COLO829 (cell line): ENCODE measurements at regions not wholly inside any gene's neighbourhood (a gene's known extent, or its start where the extent isn't known, plus 50 kb on each side); places are given as distances from the start of the nearest gene placed in this dataset.
"Not testable (repeated sequence)": the region's sequence is repeated elsewhere in the genome, so short reads cannot be mapped to it uniquely, and the experiment has no call there.

Experiments
- DNase-seq: peaks from one replicate; pipeline ENCODE4 v3.0.0; 2012; ENCODE audit warnings: low spot score

- DNase-seq: no peak
These were observed 92.5 kb upstream of the FOXN2 start for GRCh38 chr2:48221846-48222516.

- DNase-seq: no peak
These were observed 86.7 kb upstream of the FOXN2 start for GRCh38 chr2:48227617-48228344.

- DNase-seq: no peak
These were observed 86.2 kb upstream of the FOXN2 start for GRCh38 chr2:48228345-48228684.

- no peak for DNase-seq
These were observed 85.4 kb upstream of the FOXN2 start for GRCh38 chr2:48229063-48229462.

DNA sequence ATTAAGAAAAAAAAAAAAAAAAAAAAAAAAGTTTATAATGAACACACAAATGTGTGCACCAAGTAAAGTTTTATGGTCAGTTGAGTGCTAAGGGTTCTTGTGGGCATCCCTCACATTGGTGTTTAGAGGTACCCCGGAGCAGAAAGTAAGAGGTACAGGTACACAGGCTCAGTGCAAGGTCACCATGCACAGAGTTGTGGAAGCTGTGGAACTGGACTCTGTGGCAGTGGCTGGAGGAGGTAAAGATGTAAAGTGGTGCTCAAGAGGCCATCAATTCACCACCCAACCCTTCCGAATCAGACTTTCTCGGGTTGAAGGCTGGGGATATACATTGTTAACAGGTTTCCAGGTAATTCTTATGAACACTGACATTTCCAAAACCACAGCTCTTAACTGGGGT lies 83.6 kb upstream of the FOXN2 start:
- DNase-seq: no peak

DNA sequence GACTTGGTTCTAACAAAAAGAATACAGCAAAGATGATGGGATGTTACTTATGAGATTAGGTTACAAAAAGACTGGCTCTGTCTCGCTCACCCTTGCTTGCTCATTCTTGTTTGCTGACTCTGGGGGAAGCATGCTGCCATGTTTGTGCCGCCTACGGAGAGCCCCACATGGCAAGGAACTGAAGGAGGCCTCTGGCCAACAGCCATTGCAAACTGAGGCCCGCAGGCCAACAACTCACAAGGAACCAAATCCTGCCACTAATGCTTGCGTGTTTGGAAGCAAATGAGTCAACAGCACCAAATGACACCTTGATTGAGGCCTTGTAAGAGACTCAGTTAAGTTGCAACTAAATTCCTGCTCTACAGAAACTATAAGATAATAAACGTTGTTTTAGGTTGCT lies 82.1 kb upstream of the FOXN2 start:
- no peak for DNase-seq

GRCh38 chr2:48233005-48233404 lies 81.5 kb upstream of the FOXN2 start:
- DNase-seq: no peak

- not testable (repeated sequence) for DNase-seq
These were observed 80.7 kb upstream of the FOXN2 start for GRCh38 chr2:48233824-48234223.

GRCh38 chr2:48235076-48235475 lies 79.4 kb upstream of the FOXN2 start:
- DNase-seq: no peak

- no peak for DNase-seq
These were observed 76.1 kb upstream of the FOXN2 start for GRCh38 chr2:48238381-48238780.

DNA sequence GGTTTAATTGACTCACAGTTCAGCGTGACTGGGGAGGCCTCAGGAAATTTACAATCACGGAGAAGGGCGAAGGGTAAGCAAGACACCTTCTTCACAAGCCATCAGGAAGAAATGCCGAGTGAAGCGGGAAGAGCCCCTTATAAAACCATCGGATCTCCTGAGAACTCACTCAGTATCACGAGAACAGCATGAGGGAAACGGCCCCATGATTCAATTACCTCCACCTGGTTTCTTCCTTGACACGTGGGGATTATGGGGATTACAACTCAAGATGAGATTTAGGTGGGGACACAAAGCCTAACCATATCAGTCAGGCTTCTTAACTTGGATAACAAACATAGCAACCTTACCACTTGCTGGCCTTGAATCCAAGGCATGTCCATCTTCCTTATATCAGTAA lies 73.6 kb upstream of the FOXN2 start:
- DNase-seq: no peak

DNA sequence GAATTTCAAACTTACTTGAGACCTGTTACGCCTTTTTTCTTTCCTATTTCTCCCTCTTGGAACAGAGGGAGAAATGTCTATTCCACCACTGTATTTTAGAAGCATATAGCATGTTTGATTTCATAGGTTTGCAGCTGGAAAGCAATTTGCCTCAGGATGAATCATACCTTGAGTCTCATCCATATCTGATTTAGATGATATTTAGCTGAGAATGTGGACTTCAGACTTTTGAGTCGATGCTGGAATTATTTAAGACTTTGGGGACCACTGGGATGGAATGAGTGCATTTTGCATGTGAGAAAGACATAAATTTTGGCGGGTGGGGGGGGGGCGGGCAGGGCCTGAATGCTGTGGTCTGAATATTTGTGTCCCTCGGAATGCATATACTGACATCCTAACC lies 67.3 kb upstream of the FOXN2 start:
- no peak for DNase-seq

DNA sequence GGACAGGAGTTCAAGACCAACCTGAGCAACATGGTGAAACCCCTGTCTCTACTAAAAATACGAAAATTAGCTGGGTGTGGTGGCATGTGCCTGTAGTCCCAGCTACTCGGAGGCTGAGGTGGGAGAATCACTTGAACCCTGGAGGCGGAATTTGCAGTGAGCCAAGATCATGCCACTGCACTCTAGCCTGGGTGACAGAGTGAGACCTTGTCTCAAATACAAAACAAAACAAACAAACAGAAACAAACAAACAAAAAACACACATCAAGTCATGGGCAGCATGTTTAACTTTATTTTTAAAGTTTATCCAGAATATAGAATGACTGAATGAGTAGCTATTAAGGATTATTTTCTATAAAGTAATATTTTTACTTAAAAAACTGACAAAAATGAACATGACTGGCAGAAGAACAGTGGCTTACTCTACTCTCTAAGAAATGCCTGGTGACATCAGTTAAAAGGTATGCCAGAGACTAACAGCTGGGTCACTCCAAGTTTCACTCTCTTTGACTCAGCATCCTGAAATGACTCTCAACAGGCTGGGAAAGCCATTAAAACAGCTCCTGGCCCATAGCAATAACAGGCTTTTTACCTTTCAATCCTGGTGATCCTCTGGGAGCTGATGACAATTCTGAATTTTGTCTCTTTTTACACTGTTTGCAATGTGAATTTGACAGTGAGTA lies 66.1 kb upstream of the FOXN2 start:
- DNase-seq: peak; percentile 66

DNA sequence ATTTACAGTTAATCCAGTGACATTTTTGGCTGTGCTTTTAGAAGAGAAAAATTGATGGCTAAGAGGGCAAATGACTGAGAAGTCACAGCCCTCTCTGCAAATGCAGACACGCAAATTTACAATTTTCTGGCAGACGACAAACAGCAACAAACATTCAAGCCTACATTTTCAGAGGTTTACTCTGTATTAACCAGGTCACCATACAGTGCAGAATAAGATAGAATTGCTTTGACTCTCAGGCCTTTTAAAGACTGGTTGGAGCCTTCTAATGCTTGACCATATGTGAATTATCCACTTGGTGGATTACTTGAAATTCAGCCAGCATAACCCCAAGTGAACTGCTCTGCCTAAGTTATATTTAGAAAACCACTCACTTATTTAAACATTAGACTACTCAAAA lies 65.5 kb upstream of the FOXN2 start:
- DNase-seq: no peak

- DNase-seq: no peak
These were observed 64.6 kb upstream of the FOXN2 start for GRCh38 chr2:48249631-48250473.

DNA sequence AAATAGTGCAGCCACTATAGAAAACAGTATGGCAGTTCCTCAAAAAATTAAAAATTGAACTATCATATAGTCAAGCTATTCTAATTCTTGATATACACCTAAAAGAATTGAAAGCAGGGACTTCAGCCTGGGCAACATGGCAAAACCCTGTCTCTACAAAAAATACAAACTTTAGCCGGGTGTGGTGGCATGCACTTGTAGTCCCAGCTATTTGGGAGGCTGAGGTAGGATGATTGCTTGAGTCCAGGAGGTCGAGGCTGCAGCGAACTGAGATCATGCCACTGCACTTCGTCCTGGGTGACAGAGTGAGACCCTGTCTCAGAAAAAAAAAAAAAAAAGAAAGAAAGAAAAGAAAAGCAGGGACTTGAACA lies 64.0 kb upstream of the FOXN2 start:
- no peak for DNase-seq

DNA sequence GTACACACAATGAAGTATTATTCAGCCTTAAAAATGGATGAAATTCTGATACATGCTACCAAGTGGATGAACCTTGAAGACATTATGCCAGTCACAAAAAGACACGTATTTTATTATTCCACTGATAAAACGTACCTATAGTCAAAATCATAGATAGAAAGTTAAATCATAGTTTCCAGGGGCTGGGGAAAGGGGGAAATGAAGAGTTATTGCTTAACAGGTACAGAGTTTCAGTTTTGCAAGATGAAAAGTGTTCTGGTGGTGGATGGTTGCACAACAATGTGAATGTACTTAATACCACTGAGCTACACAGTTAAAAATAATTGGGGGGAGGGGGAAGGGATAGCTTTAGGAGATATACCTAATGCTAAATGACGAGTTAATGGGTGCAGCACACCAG lies 63.5 kb upstream of the FOXN2 start:
- DNase-seq: no peak

- no peak for DNase-seq
These were observed 62.9 kb upstream of the FOXN2 start for GRCh38 chr2:48251437-48252148.

DNA sequence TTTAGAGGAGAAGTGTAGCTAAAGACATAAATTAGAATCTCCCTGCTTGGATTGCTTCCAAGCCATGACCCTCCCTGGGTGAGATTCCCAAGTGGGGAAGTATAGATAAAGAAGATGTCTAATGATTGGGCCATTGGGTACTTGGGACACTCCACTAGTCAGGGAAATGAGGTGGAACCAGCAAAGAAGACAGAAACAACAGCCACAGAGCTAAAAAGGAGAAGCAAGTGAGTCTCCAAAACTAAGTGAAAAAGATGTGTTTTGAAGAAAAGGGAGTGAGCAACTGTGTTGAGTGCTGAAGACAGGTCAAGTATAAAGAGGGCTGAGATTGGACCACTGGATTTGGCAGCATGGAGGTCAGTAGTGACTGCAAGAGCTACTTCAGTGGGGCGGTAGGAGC lies 61.2 kb upstream of the FOXN2 start:
- no peak for DNase-seq

GRCh38 chr2:48254839-48255238 lies 59.6 kb upstream of the FOXN2 start:
- DNase-seq: no peak

GRCh38 chr2:48257456-48257855 lies 57.0 kb upstream of the FOXN2 start:
- no peak for DNase-seq
